ENCODE measurements at regions not wholly inside any gene's neighbourhood (a gene's known extent, or its start where the extent isn't known, plus 50 kb on each side); places are given as distances from the start of the nearest gene placed in this dataset.
"Not testable (repeated sequence)": the region's sequence is repeated elsewhere in the genome, so short reads cannot be mapped to it uniquely, and the experiment has no call there.

DNA sequence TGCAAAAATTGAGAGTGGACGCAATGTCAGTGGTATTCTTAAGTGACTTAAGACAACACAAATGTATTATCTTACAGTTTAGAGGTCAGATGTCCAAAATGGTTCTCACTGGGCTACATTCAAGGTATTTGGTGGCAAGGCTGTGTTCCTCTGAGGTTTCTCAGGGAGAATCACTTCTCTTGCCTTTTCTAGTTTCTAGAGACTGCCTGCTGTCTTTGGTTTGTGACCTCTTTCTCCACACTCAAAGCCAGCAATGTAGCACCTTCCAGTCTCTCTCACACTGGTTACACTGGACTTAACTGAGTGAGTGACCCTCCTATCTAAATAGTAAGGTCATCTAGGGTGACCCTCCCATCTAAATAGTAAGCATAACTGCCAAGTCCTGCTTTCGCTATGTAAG, 613.2 kb upstream of the COBL start:
- TF ChIP-seq CTCF (IDR thresholded peaks at IDR 0.05) (no peak), POLR2A (IDR thresholded peaks at IDR 0.05) (no peak)
- intact Hi-C loops (cut with DNase I; ENCODE audit: low total_unique reads) = no loop called here
- no peak overlapping the region for H3K27ac ChIP-seq

GRCh38 chr7:51927738-51928137, 611.1 kb upstream of the COBL start:
- TF ChIP-seq POLR2A (IDR thresholded peaks at IDR 0.05) (no peak), POLR2AphosphoS5 (IDR thresholded peaks at IDR 0.05) (no peak), EP300 (IDR thresholded peaks at IDR 0.05) (no peak), CTCF (IDR thresholded peaks at IDR 0.05) (no peak)
- H3K4me3 ChIP-seq = no peak overlapping the region
- 83 to 92% (median 84%) methylated on average over 2 to 6 of the region's 6 CpGs for WGBS, 5 donors

More for the DNA sequence above, 613.2 kb upstream of the COBL start:
- 37 to 46% (median 42%) methylated on average over 2 of the region's 2 CpGs for WGBS, 5 donors
- Histone ChIP-seq H3K4me1 (no peaks in the 10 kb centered on the region), H3K4me3 (no peak overlapping the region), H3K9me3 (peaks cover 0 to 10% (median 2%) of the 10 kb centered on the region in 4 donors), H3K27me3 (no peaks in the 10 kb centered on the region), H3K36me3 (no peaks in the 10 kb centered on the region)
- DNase-seq = no peak

GRCh38 chr7:51918581-51918980, 602.0 kb upstream of the COBL start:
- intact Hi-C loops (cut with DNase I; ENCODE audit: low total_unique reads) = no loop called here
- TF ChIP-seq POLR2AphosphoS5 (IDR thresholded peaks at IDR 0.05) (no peak), EP300 (IDR thresholded peaks at IDR 0.05) (no peak), POLR2A (IDR thresholded peaks at IDR 0.05) (no peak), CTCF (IDR thresholded peaks at IDR 0.05) (no peak)
- Histone ChIP-seq H3K27ac (no peak overlapping the region), H3K9me3 (no peaks in the 10 kb centered on the region), H3K4me1 (no peaks in the 10 kb centered on the region), H3K4me3 (no peak overlapping the region), H3K27me3 (no peaks in the 10 kb centered on the region), H3K36me3 (no peaks in the 10 kb centered on the region)
- DNase-seq = no peak
- WGBS, 5 donors = 64 to 78% (median 76%) methylated on average over 3 of the region's 3 CpGs

More at GRCh38 chr7:51927738-51928137, 611.1 kb upstream of the COBL start:
- H3K4me1 ChIP-seq = no peaks in the 10 kb centered on the region
- peaks cover 0 to 10% (median 2%) of the 10 kb centered on the region in 4 donors for H3K9me3 ChIP-seq
- intact Hi-C loops (cut with DNase I; ENCODE audit: low total_unique reads) = no loop called here
- H3K27ac ChIP-seq = no peak overlapping the region
- H3K27me3 ChIP-seq = no peaks in the 10 kb centered on the region
- DNase-seq = no peak
- H3K36me3 ChIP-seq = no peaks in the 10 kb centered on the region

- Histone ChIP-seq H3K9me3 (peaks cover 0 to 16% (median 6%) of the 10 kb centered on the region in 4 donors), H3K27me3 (no peaks in the 10 kb centered on the region), H3K36me3 (no peaks in the 10 kb centered on the region), H3K4me3 (no peak overlapping the region), H3K27ac (no peak overlapping the region), H3K4me1 (no peaks in the 10 kb centered on the region)
- DNase-seq = no peak
- TF ChIP-seq POLR2A (IDR thresholded peaks at IDR 0.05) = no peak
- no peak for TF ChIP-seq CTCF (IDR thresholded peaks at IDR 0.05)
- no peak for TF ChIP-seq POLR2AphosphoS5 (IDR thresholded peaks at IDR 0.05)
- TF ChIP-seq EP300 (IDR thresholded peaks at IDR 0.05) = no peak
- 93 to 97% (median 94%) methylated on average over 13 of the region's 13 CpGs for WGBS, 5 donors
- intact Hi-C loops (cut with DNase I; ENCODE audit: low total_unique reads) = no loop called here
Observed at GRCh38 chr7:51901489-51901840, 584.9 kb upstream of the COBL start.

DNA sequence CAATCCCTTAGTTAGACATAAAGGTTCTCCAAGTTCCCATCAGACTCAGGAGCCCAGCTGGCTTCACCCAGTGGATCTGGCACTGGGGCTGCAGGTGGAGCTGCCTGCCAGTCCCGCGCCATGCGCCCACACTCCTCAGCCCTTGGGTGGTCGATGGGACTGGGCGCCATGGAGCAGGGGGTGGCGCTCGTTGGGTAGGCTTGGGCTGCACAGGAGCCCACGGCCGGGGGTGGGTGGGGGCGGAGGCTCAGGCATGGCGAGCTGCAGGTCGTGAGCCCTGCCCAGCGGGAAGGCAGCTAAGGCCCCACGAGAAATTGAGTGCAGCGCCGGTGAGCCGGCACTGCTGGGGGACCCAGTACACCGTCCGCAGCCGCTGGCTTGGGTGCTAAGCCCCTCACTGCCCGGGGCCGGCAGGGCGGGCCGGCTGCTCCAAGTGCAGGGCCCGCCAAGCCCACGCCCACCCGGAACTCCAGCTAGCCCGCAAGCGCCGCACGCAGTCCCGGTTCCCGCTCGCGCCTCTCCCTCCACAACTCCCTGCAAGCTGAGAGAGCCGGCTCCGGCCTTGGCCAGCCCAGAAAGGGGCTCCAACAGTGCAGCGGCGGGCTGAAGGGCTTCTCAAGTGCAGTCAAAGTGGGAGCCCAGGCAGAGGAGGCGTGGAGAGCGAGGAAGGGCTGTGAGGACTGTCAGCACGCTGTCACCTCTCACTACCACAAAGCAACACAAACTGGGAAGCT, 584.3 kb upstream of the COBL start:
- H3K27ac ChIP-seq; H3K36me3 ChIP-seq; intact Hi-C loops (cut with DNase I; ENCODE audit: low total_unique reads); H3K4me3 ChIP-seq; H3K4me1 ChIP-seq; H3K27me3 ChIP-seq; DNase-seq: not testable (repeated sequence)
- 96 to 99% (median 97%) methylated on average over 22 to 42 of the region's 42 CpGs for WGBS, 5 donors
- peaks cover 0 to 16% (median 6%) of the 10 kb centered on the region in 4 donors for H3K9me3 ChIP-seq
